Lower leg skin (tissue), 3 donors: ENCODE measurements at regions not wholly inside any gene's neighbourhood (a gene's known extent, or its start where the extent isn't known, plus 50 kb on each side); places are given as distances from the start of the nearest gene placed in this dataset.

Source experiments
- POLR2A ChIP-seq, 2 donors: fragments of 450-650 bp; IDR thresholded peaks; one replicate each; pipeline ENCODE4 v1.6.1; 2016 to 2017; ENCODE audit warnings: antibody characterized with exemption in 2 of 2, mild to moderate bottlenecking in 1 of 2, moderate library complexity in 1 of 2
- TF ChIP-seq, protein P1 (sequence below), 3 donors: fragments of 450-650 bp; IDR thresholded peaks; one replicate each; pipeline ENCODE4 v1.5.1; 2016; ENCODE audit warnings: antibody characterized with exemption in 3 of 3, mild to moderate bottlenecking in 3 of 3, moderate library complexity in 2 of 3

DNA sequence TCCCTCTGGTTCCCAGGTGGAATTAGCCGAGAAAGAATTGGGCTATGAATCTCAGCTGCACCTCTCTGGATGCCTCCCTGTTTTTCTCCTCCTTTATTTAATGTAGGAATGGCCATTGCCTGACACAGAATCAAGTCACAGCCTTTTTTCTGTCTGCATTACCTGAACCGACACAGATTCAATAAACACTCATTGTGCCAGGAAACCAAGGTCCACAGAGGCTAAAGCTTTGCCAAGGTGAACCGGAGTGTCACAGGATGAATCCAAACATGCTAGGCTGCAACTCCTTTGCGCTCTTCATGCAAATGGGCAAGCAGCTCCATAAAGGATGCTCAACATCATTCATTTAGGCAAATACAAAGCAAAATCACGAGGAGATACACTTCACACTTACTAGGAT, 199.8 kb upstream of the AGTR2 start:
- TF ChIP-seq, protein P1, sequence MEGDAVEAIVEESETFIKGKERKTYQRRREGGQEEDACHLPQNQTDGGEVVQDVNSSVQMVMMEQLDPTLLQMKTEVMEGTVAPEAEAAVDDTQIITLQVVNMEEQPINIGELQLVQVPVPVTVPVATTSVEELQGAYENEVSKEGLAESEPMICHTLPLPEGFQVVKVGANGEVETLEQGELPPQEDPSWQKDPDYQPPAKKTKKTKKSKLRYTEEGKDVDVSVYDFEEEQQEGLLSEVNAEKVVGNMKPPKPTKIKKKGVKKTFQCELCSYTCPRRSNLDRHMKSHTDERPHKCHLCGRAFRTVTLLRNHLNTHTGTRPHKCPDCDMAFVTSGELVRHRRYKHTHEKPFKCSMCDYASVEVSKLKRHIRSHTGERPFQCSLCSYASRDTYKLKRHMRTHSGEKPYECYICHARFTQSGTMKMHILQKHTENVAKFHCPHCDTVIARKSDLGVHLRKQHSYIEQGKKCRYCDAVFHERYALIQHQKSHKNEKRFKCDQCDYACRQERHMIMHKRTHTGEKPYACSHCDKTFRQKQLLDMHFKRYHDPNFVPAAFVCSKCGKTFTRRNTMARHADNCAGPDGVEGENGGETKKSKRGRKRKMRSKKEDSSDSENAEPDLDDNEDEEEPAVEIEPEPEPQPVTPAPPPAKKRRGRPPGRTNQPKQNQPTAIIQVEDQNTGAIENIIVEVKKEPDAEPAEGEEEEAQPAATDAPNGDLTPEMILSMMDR (IDR thresholded peaks at IDR 0.05) = no peak
- TF ChIP-seq POLR2A (IDR thresholded peaks at IDR 0.05) = no peak
